Glutamatergic neuron (in vitro differentiated cells): ENCODE measurements at regions not wholly inside any gene's neighbourhood (a gene's known extent, or its start where the extent isn't known, plus 50 kb on each side); places are given as distances from the start of the nearest gene placed in this dataset.
A peak's percentile ranks its signal among the peaks of the same experiment; 100 is the strongest.

Source experiments
- DNase-seq: peaks from one replicate; pipeline ENCODE4 v3.0.0; 2022
- H3K27ac Mint-ChIP-seq: one replicate; pipeline ENCODE4 v1.8.0; 2020; ENCODE audit warnings: mild to moderate bottlenecking, mixed read lengths, inconsistent platforms; ENCODE audit not compliant: unreplicated experiment
- H3K27me3 Mint-ChIP-seq: one replicate; pipeline ENCODE4 v1.8.0; 2020; ENCODE audit warnings: mild to moderate bottlenecking, moderate library complexity, mixed read lengths, inconsistent platforms; ENCODE audit not compliant: unreplicated experiment
- H3K36me3 Mint-ChIP-seq: one replicate; pipeline ENCODE4 v1.8.0; 2020; ENCODE audit warnings: mild to moderate bottlenecking, mixed read lengths, inconsistent platforms; ENCODE audit not compliant: unreplicated experiment
- H3K4me1 Mint-ChIP-seq: one replicate; pipeline ENCODE4 v1.8.0; 2020; ENCODE audit warnings: mild to moderate bottlenecking, low read depth, mixed read lengths, inconsistent platforms; ENCODE audit not compliant: unreplicated experiment
- H3K4me3 Mint-ChIP-seq: one replicate; pipeline ENCODE4 v1.8.0; 2020; ENCODE audit warnings: mild to moderate bottlenecking, mixed read lengths, inconsistent platforms; ENCODE audit not compliant: unreplicated experiment
- H3K9me3 Mint-ChIP-seq: one replicate; pipeline ENCODE4 v1.8.0; 2020; ENCODE audit warnings: mild to moderate bottlenecking, moderate library complexity, mixed read lengths, inconsistent platforms; ENCODE audit not compliant: unreplicated experiment
- TF ChIP-seq, protein P1 (sequence below): fragments of 200-600 bp; sonication (generic); IDR thresholded peaks from one replicate; pipeline ENCODE4 v1.5.0; 2021; ENCODE audit not compliant: partially characterized antibody, unreplicated experiment

GRCh38 chr1:38221006-38221649 is 174.5 kb upstream of the POU3F1 start:
- peaks cover 8% of the 10 kb centered on the region for H3K36me3 Mint-ChIP-seq
- H3K27me3 Mint-ChIP-seq = peaks cover 4% of the 10 kb centered on the region
- H3K4me1 Mint-ChIP-seq = no peaks in the 10 kb centered on the region
- no peak overlapping the region for H3K4me3 Mint-ChIP-seq
- no peak for DNase-seq
- TF ChIP-seq, protein P1, sequence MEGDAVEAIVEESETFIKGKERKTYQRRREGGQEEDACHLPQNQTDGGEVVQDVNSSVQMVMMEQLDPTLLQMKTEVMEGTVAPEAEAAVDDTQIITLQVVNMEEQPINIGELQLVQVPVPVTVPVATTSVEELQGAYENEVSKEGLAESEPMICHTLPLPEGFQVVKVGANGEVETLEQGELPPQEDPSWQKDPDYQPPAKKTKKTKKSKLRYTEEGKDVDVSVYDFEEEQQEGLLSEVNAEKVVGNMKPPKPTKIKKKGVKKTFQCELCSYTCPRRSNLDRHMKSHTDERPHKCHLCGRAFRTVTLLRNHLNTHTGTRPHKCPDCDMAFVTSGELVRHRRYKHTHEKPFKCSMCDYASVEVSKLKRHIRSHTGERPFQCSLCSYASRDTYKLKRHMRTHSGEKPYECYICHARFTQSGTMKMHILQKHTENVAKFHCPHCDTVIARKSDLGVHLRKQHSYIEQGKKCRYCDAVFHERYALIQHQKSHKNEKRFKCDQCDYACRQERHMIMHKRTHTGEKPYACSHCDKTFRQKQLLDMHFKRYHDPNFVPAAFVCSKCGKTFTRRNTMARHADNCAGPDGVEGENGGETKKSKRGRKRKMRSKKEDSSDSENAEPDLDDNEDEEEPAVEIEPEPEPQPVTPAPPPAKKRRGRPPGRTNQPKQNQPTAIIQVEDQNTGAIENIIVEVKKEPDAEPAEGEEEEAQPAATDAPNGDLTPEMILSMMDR = no peak
- H3K9me3 Mint-ChIP-seq = peaks cover 1% of the 10 kb centered on the region
- H3K27ac Mint-ChIP-seq = no peak overlapping the region

DNA sequence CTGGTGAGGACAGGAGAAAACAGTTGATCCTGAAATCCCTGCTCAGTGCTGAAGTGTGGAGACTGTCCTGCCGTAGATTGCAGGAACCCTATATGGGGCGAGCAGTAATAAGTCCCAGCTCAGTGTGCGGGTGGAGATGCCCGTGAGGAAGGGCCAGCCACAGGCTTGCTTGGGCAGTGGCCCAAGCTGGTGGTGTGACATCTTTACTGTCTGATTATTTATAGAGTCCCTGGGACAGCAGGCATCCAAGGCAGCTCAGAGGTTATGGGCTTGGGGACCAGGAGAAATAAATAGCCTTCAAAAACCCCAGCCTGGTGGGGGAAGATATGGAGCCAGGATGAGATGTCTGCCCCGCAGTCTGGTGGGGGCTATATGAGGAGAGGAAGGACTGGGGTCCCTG is 170.7 kb upstream of the POU3F1 start:
- TF ChIP-seq, protein P1 = no peak
- H3K4me1 Mint-ChIP-seq = peaks cover 5% of the 10 kb centered on the region
- H3K27ac Mint-ChIP-seq = no peak overlapping the region
- no peak overlapping the region for H3K4me3 Mint-ChIP-seq
- no peaks in the 10 kb centered on the region for H3K36me3 Mint-ChIP-seq
- no peak for DNase-seq
- peaks cover 1% of the 10 kb centered on the region for H3K9me3 Mint-ChIP-seq
- peaks cover 2% of the 10 kb centered on the region for H3K27me3 Mint-ChIP-seq

- no peak overlapping the region for H3K27ac Mint-ChIP-seq
- TF ChIP-seq, protein P1 = no peak
- H3K36me3 Mint-ChIP-seq = no peaks in the 10 kb centered on the region
- peaks cover 7% of the 10 kb centered on the region for H3K4me1 Mint-ChIP-seq
- no peaks in the 10 kb centered on the region for H3K9me3 Mint-ChIP-seq
- DNase-seq = no peak
- H3K27me3 Mint-ChIP-seq = peaks cover 2% of the 10 kb centered on the region
- peak overlapping the region; percentile 61 for H3K4me3 Mint-ChIP-seq
These were observed 167.2 kb upstream of the POU3F1 start for GRCh38 chr1:38213646-38214434.

GRCh38 chr1:38210895-38211177 is 164.2 kb upstream of the POU3F1 start:
- TF ChIP-seq, protein P1 = no peak
- Mint-ChIP-seq H3K4me3 (no peak overlapping the region), H3K36me3 (no peaks in the 10 kb centered on the region), H3K27ac (no peak overlapping the region), H3K9me3 (no peaks in the 10 kb centered on the region), H3K27me3 (peaks cover 3% of the 10 kb centered on the region), H3K4me1 (peaks cover 7% of the 10 kb centered on the region)
- no peak for DNase-seq
